Thyroid gland (tissue), 4 donors: ENCODE measurements at regions not wholly inside any gene's neighbourhood (a gene's known extent, or its start where the extent isn't known, plus 50 kb on each side); places are given as distances from the start of the nearest gene placed in this dataset.

Experiments
- CTCF ChIP-seq, 6 experiments: fragments of 200-600 bp in 3 of 6; fragments of 450-650 bp in 3 of 6; sonication (generic) in 3 of 6; IDR thresholded peaks; one replicate each; pipeline ENCODE4 v1.5.1; 2016 to 2019; ENCODE audit warnings: antibody characterized with exemption in 6 of 6, mild to moderate bottlenecking in 2 of 6, inconsistent platforms in 1 of 6, moderate library complexity in 1 of 6
- POLR2A ChIP-seq, 2 donors: fragments of 450-650 bp; IDR thresholded peaks; one replicate each; pipeline ENCODE4 v1.6.1; 2017; ENCODE audit warnings: antibody characterized with exemption in 2 of 2, mild to moderate bottlenecking in 2 of 2, moderate library complexity in 1 of 2

- no peak for TF ChIP-seq CTCF (IDR thresholded peaks at IDR 0.05)
- TF ChIP-seq POLR2A (IDR thresholded peaks at IDR 0.05), result no peak
Observed at GRCh38 chr9:103183701-103184171, 188.6 kb downstream of the CYLC2 start.
